GM23338 (cell line): ENCODE measurements at regions not wholly inside any gene's neighbourhood (a gene's known extent, or its start where the extent isn't known, plus 50 kb on each side); places are given as distances from the start of the nearest gene placed in this dataset.

Experiments used
- ATAC-seq: fragments of 200-7000 bp; cut with Tn5 transposase; 3 replicates; pipeline ENCODE4 v1.9.1; 2020
- DNase-seq: peaks from one replicate; pipeline ENCODE4 v3.0.0-alpha.2; 2015; ENCODE audit warnings: low spot score
- H2AFZ ChIP-seq: fragments of 200-600 bp; sonication (generic); 2 replicates; pipeline ENCODE4 v1.8.0; 2016; ENCODE audit warnings: antibody characterized with exemption, mild to moderate bottlenecking, moderate library complexity
- H3F3A ChIP-seq: fragments of 200-600 bp; sonication (generic); replicated peaks from 2 replicates; pipeline ENCODE4 v1.8.0; 2017; ENCODE audit warnings: antibody characterized with exemption, mixed run types, low read depth
- H3K27ac ChIP-seq: fragments of 200-600 bp; sonication (generic); 2 replicates; pipeline ENCODE4 v1.6.1; 2016; ENCODE audit warnings: low read depth
- H3K27me3 ChIP-seq: fragments of 200-600 bp; sonication (generic); 2 replicates; pipeline ENCODE4 v1.8.0; 2016; ENCODE audit warnings: mild to moderate bottlenecking, mixed run types, moderate library complexity; ENCODE audit not compliant: insufficient read depth
- H3K36me3 ChIP-seq: fragments of 200-600 bp; sonication (generic); 2 replicates; pipeline ENCODE4 v1.8.0; 2016; ENCODE audit warnings: mild to moderate bottlenecking; ENCODE audit not compliant: insufficient read depth
- H3K4me1 ChIP-seq: fragments of 200-600 bp; sonication (generic); 2 replicates; pipeline ENCODE4 v1.8.0; 2016; ENCODE audit warnings: mild to moderate bottlenecking, moderate library complexity; ENCODE audit not compliant: insufficient read depth
- H3K4me2 ChIP-seq: fragments of 200-600 bp; sonication (generic); 2 replicates; pipeline ENCODE4 v1.7.1; 2017; ENCODE audit warnings: mixed run types
- H3K4me3 ChIP-seq: fragments of 200-600 bp; sonication (generic); 2 replicates; pipeline ENCODE4 v1.6.1; 2016; ENCODE audit warnings: mixed run types
- H3K79me2 ChIP-seq: fragments of 200-600 bp; sonication (generic); replicated peaks from 2 replicates; pipeline ENCODE4 v1.8.0; 2017; ENCODE audit warnings: mild to moderate bottlenecking; ENCODE audit not compliant: insufficient read depth
- H3K9me2 ChIP-seq: fragments of 200-600 bp; sonication (generic); 2 replicates; pipeline ENCODE4 v1.8.0; 2017; ENCODE audit not compliant: insufficient read depth
- H4K20me1 ChIP-seq: fragments of 200-600 bp; sonication (generic); replicated peaks from 2 replicates; pipeline ENCODE4 v1.8.0; 2017; ENCODE audit warnings: mild to moderate bottlenecking; ENCODE audit not compliant: insufficient read depth
- H3K27ac Mint-ChIP-seq: 2 replicates; pipeline ENCODE4 v1.8.0; 2020; ENCODE audit warnings: inconsistent platforms, mild to moderate bottlenecking, moderate library complexity, mixed read lengths
- H3K27me3 Mint-ChIP-seq: 3 replicates; pipeline ENCODE4 v1.8.0; 2022; ENCODE audit warnings: low read depth, mild to moderate bottlenecking, moderate library complexity, mixed read lengths, inconsistent platforms; ENCODE audit not compliant: insufficient read depth, poor library complexity
- H3K36me3 Mint-ChIP-seq: 3 replicates; pipeline ENCODE4 v1.8.0; 2021; ENCODE audit warnings: low read depth, mild to moderate bottlenecking, inconsistent platforms, moderate library complexity, mixed read lengths
- H3K4me1 Mint-ChIP-seq: 3 replicates; pipeline ENCODE4 v1.8.0; 2020; ENCODE audit warnings: mild to moderate bottlenecking, inconsistent platforms, mixed read lengths
- H3K4me3 Mint-ChIP-seq: 3 replicates; pipeline ENCODE4 v1.8.0; 2021; ENCODE audit warnings: moderate library complexity, mild to moderate bottlenecking, inconsistent platforms, mixed read lengths
- H3K9me3 Mint-ChIP-seq: 3 replicates; pipeline ENCODE4 v1.8.0; 2020; ENCODE audit warnings: moderate library complexity, mild to moderate bottlenecking, inconsistent platforms, mixed read lengths
- CTCF ChIP-seq, 2 experiments: fragments of 200-600 bp in 1 of 2; sonication (generic) in 1 of 2; conservative IDR thresholded peaks; 2 replicates each; pipeline versions ENCODE4 v1.5.1 to v1.6.1; 2016 to 2017; ENCODE audit warnings: antibody characterized with exemption in 2 of 2, low read depth in 2 of 2, mild to moderate bottlenecking in 2 of 2, moderate library complexity in 1 of 2
- ETS1 ChIP-seq: IDR thresholded peaks from 2 replicates; pipeline ENCODE4 v1.6.1; 2016; ENCODE audit warnings: antibody characterized with exemption
- EZH2 ChIP-seq: fragments of 200-600 bp; sonication (generic); IDR thresholded peaks from one replicate; pipeline ENCODE4 v1.8.0; 2017; ENCODE audit warnings: antibody characterized with exemption, mild to moderate bottlenecking, low read depth; ENCODE audit not compliant: unreplicated experiment
- EZH2phosphoT487 ChIP-seq: fragments of 200-600 bp; sonication (generic); IDR thresholded peaks from one replicate; pipeline ENCODE4 v1.8.1; 2018; ENCODE audit warnings: antibody characterized with exemption; ENCODE audit not compliant: unreplicated experiment
- JUNB ChIP-seq: IDR thresholded peaks from one replicate; pipeline ENCODE4 v1.6.1; 2016; ENCODE audit warnings: antibody characterized with exemption; ENCODE audit not compliant: unreplicated experiment
- POLR2AphosphoS5 ChIP-seq: IDR thresholded peaks from 2 replicates; pipeline ENCODE4 v1.6.1; 2016; ENCODE audit warnings: antibody characterized with exemption, low read depth
- REST ChIP-seq: IDR thresholded peaks from one replicate; pipeline ENCODE4 v1.6.1; 2018; ENCODE audit warnings: antibody characterized with exemption; ENCODE audit not compliant: unreplicated experiment
- ZNF114 ChIP-seq: fragments of 250-450 bp; sonication (Bioruptor Pico); IDR thresholded peaks from 2 replicates; pipeline ENCODE4 v1.5.0; 2020; ENCODE audit warnings: mild to moderate bottlenecking, moderate library complexity
- ZNF331 ChIP-seq: fragments of 250-450 bp; sonication (Bioruptor Pico); IDR thresholded peaks from 2 replicates; pipeline ENCODE4 v1.5.0; 2020; ENCODE audit warnings: low read depth, mild to moderate bottlenecking, moderate library complexity
- ZNF462 ChIP-seq: fragments of 250-450 bp; sonication (Bioruptor Pico); IDR thresholded peaks from 2 replicates; pipeline ENCODE4 v1.5.0; 2020; ENCODE audit warnings: mild to moderate bottlenecking, moderate library complexity

- TF ChIP-seq CTCF (conservative IDR thresholded peaks at IDR 0.05; ENCODE audit: low read depth in 2 of 2): no peak
Measured at GRCh38 chr2:139763705-139764104, 983.5 kb upstream of the NXPH2 start (continued).

GRCh38 chr2:139759000-139759505, 978.9 kb upstream of the NXPH2 start:
- ATAC-seq (no peak), DNase-seq (no peak)
- no peaks in the 10 kb centered on the region for H3K79me2 ChIP-seq
- H3K4me3 ChIP-seq: no peak overlapping the region
- no peaks in the 10 kb centered on the region for H3F3A ChIP-seq
- no peak overlapping the region for H2AFZ ChIP-seq
- no peaks in the 10 kb centered on the region; the same call in 1 of the 2 replicates for H3K4me1 ChIP-seq
- no peaks in the 10 kb centered on the region for H3K36me3 ChIP-seq
- no peaks in the 10 kb centered on the region for H3K27me3 ChIP-seq
- no peaks in the 10 kb centered on the region; the same call in 1 of the 2 replicates for H3K9me2 ChIP-seq
- no peak overlapping the region for H3K27ac Mint-ChIP-seq
- H3K9me3 Mint-ChIP-seq: peaks cover 12% of the 10 kb centered on the region
- peaks cover 6% of the 10 kb centered on the region; the same call in 1 of the 3 replicates for H3K4me1 Mint-ChIP-seq
- H3K4me3 Mint-ChIP-seq: no peak overlapping the region
- peaks cover 1% of the 10 kb centered on the region for H3K27me3 Mint-ChIP-seq
- no peak overlapping the region for H3K4me2 ChIP-seq
- peaks cover 22% of the 10 kb centered on the region for H3K36me3 Mint-ChIP-seq
- no peak overlapping the region for H3K27ac ChIP-seq
- H4K20me1 ChIP-seq: no peaks in the 10 kb centered on the region
- TF ChIP-seq ZNF331 (CRISPR knock-in tag) (no peak), CTCF (conservative IDR thresholded peaks at IDR 0.05; ENCODE audit: low read depth in 2 of 2) (no peak), POLR2AphosphoS5 (no peak), ZNF114 (no peak), JUNB (no peak), ETS1 (no peak), EZH2phosphoT487 (no peak), EZH2 (no peak), REST (no peak), ZNF462 (CRISPR knock-in tag) (no peak)
